Hematopoietic multipotent progenitor cell treated with erythropoietin and hydrocortisone succinate and interleukin-3 and kit ligand, for 6 days (in vitro differentiated cells): ENCODE measurements at regions not wholly inside any gene's neighbourhood (a gene's known extent, or its start where the extent isn't known, plus 50 kb on each side); places are given as distances from the start of the nearest gene placed in this dataset.
A peak's percentile ranks its signal among the peaks of the same experiment; 100 is the strongest.
"Not testable (repeated sequence)": the region's sequence is repeated elsewhere in the genome, so short reads cannot be mapped to it uniquely, and the experiment has no call there.

Experiments
- DNase-seq: peaks from one replicate; pipeline ENCODE4 v3.0.0-alpha.2; 2015

DNA sequence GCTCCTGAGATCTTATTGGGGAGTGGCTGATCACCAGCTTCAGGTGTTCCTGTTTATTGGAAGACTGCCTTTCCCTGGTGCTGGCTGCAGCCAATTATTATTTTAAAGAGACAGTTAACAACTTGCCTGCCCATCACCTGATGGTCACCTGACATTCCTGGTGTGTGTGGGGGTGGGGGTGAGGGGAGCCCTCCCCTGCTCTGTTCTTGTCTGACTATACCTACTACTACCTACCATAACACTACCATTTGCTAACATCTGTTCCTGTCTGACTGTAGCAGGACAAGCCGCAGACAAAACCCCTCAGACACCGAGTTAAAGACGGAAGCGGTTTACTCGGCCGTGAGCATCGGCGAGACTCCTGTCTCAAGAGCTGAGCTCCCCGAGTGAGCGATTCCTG lies 54.9 kb upstream of the NBPF3 start:
- DNase-seq, result no peak

DNA sequence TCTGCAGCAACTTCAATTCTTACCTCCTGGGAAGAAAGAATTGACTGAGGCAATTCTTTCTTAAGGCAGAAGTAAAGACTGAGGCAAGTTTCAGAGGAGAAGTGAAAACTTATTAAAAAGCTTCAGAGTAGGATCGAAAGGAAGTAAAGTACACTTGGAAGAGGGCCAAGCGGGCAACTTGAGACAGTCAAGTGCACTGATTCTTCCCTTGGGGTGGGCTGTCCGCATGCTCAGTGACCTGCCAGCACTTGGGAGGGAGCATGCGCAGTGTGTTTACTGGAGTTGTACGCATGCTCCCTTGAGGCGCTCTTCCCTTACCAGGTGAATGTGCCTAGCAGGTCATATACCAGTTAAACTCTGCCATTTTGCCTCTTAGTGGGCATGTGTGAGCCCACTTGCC lies 55.3 kb upstream of the NBPF3 start:
- DNase-seq, result no peak

DNA sequence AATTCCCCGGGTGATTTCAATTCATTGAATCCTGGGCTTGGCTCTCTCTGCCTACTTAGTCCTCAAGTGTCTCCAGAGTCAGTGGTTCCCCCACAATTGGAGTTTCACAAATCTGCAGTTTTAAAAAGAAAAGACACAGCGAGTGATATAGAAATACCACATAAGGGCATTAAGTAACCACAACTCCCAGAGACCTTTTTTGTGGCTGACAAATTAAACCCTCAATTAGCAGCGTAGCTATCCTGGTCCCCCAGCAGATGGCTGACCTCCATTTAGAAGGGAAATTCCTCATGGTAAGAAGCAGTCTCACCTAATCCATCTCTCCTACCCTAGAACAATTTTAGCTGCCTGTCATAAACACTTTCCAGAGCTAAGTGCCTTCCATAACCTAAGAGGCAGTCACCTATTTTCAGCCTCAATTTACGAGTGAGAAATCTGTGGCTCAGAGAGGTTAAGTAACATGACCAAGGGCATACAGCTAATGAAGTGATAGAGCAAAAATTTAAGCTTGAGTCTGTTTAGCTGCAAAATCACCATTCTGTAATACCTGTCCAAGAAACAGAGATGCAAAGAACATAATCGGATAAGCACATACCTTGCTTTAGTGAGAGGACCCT lies 56.0 kb upstream of the NBPF3 start:
- DNase-seq, result no peak

DNA sequence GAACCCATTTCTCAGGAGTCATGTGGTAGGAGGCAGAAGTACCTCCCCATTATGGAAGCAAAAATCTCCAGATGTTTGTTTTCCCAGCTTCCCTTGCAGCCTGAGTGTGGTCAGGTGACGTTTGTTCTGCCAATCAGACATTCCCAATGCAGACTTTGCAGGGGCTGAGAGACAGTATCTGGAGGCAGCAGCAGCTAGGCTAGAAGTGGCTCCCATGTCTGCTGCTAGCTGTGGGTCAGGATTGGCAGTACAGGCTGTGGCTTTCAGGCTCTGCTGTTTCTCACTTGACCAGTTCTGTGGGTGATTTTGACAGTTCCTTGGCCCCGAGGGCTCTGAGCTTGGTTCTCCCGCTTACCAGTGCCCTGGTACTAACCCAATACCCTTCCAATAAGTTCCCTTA lies 58.6 kb upstream of the NBPF3 start:
- peak; percentile 22 for DNase-seq

DNA sequence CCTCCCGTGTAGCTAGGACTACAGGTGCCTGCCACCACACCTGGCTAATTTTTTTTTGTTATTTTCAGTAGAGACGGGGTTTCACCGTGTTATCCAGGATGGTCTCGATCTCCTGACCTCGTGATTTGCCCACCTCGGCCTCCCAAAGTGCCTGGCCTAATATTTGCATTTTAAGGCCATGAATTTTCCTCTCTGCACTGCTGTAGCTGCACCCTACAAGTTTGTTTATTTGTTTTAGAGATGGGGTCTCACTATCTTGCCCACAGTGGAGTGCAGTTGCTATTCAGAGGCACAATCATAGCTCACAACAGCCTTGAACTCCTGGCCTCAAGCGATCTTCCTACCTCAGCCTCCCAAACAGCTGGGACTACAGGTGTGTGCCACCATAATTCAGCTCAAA lies 59.8 kb upstream of the NBPF3 start:
- DNase-seq, result not testable (repeated sequence)

DNA sequence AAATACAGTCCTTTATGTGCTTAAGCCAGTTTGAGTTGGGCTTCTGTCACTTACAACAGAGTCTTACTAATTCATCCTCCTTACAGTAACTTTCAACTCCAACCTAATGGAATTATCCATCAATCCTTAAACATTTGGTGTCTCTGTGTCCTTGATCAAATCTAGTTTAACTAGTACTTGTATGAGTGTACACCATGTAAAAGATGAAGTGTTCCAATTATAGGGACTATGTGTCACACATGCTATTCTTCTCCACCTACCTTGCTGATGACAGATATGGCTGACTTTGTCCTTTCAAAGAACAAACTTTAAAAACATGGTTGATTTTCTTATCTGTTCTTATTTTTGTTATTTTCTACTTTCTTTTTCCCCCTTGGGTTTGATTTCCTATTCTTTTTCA lies 60.4 kb upstream of the NBPF3 start:
- DNase-seq, result no peak

DNA sequence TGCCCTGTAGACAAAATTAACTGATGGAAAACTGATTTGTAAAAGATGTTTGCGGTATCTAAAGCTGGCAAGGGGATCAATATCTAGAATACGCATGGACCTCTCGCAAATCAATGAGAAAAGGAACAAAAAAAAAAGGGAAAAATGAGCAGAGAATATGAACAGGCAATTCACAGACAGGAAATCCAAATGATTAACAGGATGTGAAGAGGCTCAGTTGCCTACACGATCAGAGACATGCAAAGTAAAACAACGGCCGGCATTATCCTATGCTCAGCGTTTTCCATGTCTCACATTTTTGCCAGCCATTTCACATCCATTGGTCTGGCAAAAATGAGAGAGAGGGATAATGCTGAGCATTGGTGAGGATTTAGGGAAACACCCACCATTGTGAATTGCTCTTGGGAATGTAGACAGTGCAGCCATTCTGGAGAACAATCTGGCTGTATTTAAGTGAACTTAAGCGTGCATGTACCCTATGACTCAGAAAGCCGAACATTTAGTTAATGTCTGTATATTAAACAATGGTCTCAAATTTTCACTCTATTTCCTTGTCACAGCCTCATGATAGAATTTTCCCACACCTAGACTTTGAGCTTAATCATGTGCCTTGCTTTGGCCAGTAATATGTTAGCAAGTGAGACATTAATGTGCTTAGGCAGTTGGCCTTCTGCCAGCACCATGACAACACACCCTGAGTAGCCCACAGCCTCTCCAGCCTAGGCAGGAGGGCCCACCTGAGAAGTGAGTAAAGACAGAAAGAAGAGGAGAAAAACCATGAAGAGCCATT lies 61.0 kb upstream of the NBPF3 start:
- peak; percentile 61 for DNase-seq

DNA sequence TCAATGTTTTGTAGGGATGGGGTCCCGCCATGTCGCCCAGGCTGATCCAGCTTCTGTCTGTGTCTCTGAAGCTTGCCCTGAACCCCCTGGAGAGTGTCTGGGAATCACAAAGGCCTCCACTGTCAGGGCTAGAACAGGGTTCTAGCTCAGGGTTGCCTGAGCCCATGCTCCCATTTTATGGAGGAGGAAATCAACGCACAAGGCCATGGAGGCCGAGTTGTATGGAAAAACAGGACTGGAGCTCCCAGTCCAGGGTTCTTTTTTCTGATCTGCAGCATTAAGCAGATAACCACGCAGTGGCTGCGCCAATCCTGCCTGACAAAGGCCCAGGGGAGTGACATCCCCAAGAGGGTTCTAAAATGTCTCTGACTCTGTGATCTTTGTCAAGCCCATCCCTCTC lies 67.6 kb upstream of the NBPF3 start:
- no peak for DNase-seq

DNA sequence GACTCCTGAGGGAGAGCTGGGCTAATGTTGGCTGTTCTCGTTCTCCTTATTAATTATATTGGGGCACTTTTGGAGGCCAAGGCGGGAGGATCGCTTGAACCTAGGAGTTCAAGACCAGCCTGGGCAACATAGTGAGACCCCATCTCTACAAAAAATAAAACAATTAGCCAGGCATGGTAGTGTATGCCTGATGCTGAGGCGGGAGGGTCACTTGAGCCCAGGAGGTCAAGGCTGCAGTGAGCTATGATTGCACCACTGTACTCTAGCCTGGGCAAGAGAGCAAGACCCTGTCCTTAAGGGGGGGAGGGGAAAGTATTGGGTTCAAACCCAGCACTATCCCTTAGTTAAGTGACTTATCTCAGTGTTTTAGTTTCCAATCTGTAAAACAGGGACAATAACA lies 70.0 kb upstream of the NBPF3 start:
- no peak for DNase-seq

DNA sequence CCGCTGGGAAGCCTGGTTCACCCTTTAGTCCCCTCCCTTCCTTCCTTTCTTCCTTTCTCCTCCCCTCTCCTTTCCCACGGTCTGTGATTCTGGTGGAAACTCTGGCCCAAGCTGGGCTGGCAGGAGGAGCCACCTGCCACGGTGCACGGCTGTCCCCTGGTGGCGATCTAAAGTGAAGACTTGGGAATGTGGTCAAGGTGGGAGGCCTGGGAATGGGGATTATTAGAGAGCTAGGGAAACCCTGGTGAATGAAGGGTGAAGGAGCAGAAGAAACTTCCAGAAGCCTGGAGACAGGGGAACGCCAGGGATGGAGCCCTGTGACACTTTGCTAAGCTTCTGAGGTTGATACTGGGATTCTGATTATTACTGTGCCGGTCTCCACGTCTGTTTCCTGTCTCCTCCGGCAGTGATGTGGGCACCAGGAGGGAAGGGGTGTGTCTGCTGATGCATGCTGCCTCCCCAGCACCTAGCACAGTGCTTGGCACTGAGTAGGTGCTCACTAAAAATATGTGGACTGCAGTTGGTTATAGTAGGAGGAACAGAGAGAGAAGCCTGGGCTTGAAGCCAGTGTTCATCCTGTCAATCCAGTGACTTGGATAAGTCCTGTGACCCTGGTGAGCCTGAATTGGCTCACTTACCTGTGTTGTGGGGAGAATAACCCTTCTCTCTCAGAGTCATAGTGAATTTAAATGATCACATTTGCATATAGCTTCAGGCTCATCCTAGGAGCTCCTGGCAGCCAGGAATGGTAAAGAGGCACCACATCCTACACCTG lies 71.2 kb upstream of the NBPF3 start:
- DNase-seq, result peak; percentile 77

DNA sequence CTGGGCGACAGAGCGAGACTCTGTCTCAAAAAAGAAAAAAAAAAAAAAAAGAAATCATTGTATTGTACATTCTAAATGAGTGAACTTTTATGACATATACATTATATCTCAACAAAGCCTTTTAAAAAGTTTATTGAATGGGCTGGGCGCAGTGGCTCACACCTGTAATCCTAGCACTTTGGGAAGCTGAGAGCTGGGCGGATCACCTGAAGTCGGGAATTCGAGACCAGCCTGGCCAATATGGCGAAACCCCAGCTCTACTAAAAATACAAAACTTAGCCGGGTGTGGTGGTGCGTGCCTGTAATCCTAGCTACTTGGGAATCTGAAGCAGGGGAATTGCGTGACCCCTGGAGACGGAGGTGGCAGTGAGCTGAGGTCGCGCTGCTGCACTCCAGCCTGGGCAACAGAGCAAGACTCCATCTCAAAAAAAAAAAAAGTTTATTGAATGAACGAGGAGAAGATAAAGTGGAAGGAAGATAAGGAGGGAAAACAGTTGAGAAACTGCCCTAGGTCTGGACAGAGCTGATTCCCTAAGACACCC lies 71.9 kb upstream of the NBPF3 start:
- not testable (repeated sequence) for DNase-seq

DNA sequence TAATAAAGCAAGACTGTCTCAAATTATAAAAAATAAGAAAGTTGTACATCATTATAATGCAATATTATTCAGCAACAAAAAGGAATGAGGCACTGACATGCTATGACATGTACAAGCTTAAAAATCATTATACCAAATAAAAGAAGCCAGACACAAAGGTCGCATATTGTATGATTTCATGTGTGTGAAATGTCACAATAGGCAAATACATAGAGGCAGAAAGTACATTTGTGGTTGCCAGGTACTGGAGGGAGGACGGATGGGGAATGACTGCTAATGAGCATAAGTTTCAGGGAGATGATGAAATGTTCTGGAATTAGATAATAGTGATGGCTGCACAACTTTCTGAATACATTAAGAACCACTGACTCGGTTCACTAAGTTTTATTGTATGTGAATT lies 73.6 kb upstream of the NBPF3 start:
- no peak for DNase-seq

DNA sequence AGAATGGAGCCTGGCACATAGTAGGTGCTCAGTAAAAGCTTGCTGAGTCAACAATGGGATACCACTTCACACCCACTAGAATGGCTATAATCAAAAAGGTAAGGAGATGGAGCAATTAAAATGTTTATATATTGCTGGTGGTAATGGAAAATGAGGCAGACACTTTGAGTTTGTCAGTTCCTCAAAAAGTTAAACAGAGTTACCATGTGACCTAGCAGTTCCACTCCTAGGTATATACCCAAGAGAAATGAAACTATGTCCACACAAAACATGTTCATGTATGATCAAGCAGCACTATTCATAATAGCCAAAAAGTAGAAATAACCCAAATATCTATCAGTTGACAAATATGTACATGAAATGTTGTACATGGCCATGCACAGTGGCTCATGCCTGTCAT lies 74.8 kb upstream of the ECE1 start:
- DNase-seq, result no peak

DNA sequence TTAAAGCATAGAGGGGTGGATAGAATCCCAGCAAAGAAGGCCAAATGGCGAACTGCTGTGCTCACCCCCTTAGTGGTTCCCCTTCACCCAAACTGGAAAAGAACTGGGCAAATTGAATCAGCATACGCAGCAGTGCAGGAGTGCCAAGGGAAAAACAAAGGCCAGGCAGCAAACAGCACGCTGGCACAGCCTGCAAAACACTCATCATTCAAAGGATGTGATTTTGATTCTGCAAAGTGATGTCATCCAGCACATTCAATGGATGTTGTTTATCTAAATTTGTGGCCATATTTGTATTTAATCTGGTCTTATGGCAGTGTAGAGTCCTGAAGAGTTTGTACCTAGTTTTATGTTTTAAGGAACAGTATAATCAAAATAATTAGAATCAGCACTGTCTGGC lies 71.8 kb upstream of the ECE1 start:
- DNase-seq, result no peak

DNA sequence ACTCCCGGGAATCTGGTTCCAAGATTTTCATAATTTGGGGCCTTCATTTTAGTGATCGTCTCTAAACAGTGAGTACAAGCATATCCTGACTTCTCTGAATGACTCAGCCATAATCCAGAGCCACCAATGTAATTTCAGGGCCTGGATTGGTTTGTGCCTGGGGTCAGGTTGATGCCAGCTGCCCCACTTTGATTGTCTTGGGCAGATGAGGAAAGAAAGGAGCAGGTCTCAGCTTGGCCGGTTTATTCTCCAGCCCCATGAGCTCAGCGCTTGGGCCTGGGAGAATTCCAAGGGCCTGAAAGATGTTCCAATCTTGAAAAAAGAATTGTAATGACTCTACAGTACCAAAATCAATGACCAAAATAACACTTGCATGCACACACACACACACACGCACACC lies 71.2 kb upstream of the ECE1 start:
- no peak for DNase-seq

DNA sequence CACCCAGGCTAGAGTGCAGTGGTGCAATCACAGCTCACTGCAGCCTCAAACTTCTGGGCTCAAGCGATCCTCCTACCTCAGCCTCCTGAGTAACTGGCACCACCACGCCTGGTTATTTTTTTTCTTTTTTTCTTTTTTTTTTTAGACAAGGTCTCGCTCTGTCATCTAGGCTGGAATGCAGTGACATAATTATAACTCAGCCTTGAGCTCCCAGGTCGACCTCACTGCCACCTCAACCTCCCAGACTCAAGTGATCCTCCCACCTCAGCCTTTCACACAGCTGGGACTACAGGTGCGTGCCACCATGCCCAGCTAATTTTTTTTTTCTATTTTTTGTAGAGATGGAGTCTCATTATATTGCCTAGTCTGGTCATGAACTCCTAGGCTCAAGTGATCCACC lies 66.9 kb upstream of the ECE1 start:
- DNase-seq, result no peak

DNA sequence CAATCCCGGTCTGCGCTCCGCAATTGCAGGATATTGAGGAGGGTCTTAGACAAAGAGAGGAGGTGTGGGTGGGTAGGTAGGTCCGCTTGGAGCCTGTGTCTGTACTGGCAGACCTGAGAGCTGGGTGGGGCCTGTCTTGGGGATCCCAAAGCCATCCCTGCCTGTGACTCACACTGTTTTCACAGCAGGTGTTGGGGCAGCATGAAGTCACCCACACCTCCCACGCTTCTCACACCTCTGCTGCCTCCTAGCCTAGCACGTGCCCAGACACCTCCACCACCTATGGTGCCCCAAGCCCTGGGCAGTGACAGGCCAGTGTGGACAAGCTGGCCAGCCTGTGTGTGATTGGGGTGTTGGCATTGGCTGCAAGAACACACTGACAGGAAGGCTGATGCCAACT lies 65.7 kb upstream of the ECE1 start:
- no peak for DNase-seq

DNA sequence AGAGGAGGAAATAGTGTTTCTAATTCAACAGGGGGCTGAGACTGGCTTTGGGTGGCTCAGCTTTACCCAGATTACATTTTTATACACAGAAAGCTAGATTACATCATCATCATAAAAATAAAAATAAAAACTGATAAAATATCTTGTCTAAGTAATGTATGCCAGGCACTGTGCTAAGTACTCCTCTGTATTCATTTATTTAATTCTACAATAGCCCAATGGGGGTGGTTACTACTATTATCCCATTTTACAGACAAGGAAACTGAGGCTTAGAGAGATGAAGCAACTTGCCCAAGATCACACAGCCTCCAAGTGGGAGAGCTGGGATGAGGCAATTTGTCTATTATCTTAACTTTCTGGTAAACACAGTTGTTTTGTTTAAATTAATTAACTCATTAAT lies 62.3 kb upstream of the ECE1 start:
- no peak for DNase-seq

DNA sequence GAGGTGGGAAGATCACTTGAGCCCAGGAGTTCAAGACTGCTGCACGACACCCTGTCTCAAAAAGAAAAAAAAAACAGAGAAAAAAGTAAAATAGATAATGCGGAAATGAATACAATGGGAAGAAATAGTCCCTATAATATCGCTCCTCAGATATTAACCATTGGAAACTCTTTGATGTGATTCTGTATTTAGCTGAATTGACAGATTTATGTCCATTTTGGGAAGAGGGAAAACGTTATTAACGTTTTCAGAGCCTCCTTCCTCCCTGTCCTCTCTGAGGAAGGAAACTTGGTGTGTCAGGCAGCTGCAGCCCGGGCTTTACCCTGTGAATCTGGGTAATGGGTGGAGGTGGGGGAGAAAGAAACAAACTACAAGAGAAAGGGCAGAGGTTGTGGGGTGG lies 61.6 kb upstream of the ECE1 start:
- no peak for DNase-seq

DNA sequence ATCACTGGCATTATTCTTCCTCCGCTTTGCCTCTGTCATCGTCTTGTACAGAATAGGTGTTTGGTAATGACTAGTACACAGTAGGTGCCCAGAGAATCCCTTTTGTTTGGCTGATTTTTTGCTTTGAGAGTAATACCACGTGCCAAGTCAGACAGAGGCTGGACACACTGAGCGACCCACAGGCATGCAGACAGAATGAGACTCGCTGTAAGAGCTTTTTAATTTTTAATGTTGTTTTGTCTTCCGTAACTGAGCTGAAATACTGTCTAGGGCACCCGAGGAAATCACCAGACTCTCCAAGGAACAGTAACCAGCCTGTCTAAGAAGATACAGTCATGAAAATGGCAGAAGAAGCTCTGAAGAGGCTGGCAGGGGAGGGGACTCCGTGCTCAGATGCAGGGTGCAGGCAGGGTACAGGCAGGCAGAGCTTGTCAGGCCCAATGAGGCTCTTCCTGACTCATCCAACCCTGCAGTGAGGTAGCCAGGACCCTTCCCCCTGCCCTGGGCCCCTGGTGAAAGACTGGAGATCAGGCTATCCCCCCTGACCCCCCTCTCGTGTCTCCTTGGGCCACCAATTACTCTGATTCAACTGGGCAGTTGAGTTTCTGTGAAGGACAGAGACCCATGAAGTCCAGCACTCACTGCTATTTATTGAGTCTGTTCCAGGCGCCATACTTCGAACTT lies 60.1 kb upstream of the ECE1 start:
- DNase-seq, result no peak

DNA sequence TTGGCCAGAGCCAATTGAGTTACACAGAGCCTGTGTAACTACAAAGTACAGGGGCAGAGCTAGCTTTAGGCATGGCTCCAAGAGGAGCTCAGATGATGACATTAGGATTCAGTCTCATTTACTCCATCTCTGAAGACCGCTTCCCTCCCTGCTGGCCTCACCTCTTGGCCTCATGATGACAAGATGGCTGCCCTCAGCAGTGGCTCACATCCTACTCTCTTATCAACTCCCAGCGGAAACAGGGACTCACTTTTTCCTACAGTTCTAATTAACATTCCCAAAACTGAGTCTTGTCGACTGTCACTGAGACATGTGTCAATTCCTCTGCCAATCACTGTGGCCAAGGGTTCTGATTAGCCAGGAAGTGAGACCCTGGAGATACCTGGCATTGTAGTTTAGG lies 59.4 kb upstream of the ECE1 start:
- DNase-seq, result no peak

DNA sequence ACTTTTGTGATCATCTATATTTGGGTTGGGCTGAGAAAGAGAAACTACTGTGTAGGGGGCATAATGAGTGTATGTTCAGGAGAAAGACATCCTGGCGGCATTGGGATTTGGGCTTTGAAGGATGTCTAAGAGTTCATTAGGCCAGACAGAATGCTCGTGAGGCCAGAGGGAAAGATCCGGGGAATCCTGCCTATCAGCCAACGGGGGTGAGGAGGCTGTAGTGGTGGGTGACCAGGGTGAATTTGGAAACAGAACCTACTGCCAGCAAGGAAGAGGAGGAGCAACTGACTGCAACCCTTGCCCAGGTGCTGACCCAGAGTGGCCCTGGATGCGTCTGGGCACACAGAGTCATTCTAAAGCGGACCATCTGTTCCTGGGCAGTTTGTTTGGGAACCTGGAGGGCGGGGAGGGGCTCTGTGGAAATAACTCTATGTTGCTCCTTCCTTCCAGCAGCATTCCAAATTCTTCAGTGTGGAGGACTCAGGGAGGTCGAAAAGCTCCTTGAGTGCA lies 56.9 kb upstream of the ECE1 start:
- no peak for DNase-seq
